ENCODE measurements at regions not wholly inside any gene's neighbourhood (a gene's known extent, or its start where the extent isn't known, plus 50 kb on each side); places are given as distances from the start of the nearest gene placed in this dataset.

DNA sequence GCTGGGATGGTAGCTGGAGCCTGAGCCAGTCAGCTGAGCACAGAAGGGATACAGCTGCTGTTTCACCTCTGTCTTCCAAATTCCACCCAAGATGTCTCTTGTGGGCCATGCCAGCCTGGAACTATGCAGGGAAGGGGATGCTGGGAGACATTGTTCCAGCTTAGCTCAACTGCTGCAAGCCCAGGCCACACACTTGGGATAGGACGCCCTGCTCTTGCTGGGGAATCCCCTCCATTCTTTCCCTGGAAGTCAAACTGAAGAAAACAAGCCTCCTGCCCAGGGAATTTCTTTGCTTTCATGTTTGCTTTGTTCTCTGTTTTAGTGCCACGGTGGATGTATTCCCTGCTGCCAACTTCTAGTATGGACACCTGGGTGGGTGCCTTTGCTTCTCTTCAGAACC, 55.2 kb upstream of the CDK13 start:
- TF ChIP-seq TP53 (CRISPR knock-in tag; IDR thresholded peaks at IDR 0.05) (no peak), RAD21 (conservative IDR thresholded peaks at IDR 0.05 in 1 of 2, IDR thresholded peaks at IDR 0.05 in 1 of 2) (no peak), POLR2A (IDR thresholded peaks at IDR 0.05; ENCODE audit: low read length) (no peak), HDAC2 (IDR thresholded peaks at IDR 0.05) (no peak), ESRRA (IDR thresholded peaks at IDR 0.05; ENCODE audit: borderline replicate concordance, low read length) (no peak), PHF8 (IDR thresholded peaks at IDR 0.05; ENCODE audit: borderline replicate concordance, low read depth) (no peak), EP300 (IDR thresholded peaks at IDR 0.05) (no peak)
- TF ChIP-seq, protein P1, sequence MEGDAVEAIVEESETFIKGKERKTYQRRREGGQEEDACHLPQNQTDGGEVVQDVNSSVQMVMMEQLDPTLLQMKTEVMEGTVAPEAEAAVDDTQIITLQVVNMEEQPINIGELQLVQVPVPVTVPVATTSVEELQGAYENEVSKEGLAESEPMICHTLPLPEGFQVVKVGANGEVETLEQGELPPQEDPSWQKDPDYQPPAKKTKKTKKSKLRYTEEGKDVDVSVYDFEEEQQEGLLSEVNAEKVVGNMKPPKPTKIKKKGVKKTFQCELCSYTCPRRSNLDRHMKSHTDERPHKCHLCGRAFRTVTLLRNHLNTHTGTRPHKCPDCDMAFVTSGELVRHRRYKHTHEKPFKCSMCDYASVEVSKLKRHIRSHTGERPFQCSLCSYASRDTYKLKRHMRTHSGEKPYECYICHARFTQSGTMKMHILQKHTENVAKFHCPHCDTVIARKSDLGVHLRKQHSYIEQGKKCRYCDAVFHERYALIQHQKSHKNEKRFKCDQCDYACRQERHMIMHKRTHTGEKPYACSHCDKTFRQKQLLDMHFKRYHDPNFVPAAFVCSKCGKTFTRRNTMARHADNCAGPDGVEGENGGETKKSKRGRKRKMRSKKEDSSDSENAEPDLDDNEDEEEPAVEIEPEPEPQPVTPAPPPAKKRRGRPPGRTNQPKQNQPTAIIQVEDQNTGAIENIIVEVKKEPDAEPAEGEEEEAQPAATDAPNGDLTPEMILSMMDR (IDR thresholded peaks at IDR 0.05): no peak
- TF ChIP-seq, protein P2, sequence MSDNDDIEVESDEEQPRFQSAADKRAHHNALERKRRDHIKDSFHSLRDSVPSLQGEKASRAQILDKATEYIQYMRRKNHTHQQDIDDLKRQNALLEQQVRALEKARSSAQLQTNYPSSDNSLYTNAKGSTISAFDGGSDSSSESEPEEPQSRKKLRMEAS (IDR thresholded peaks at IDR 0.05): no peak
